AG10803 (cell line): ENCODE measurements at regions not wholly inside any gene's neighbourhood (a gene's known extent, or its start where the extent isn't known, plus 50 kb on each side); places are given as distances from the start of the nearest gene placed in this dataset.
"Not testable (repeated sequence)": the region's sequence is repeated elsewhere in the genome, so short reads cannot be mapped to it uniquely, and the experiment has no call there.

Experiments used
- DNase-seq: peaks from one replicate; pipeline ENCODE4 v3.0.0; 2010; ENCODE audit warnings: low read depth
- H3K4me3 ChIP-seq: 2 replicates; pipeline ENCODE4 v1.5.1; 2011; ENCODE audit warnings: mild to moderate bottlenecking, low read length, control low read depth
- TF ChIP-seq, protein P1 (sequence below): conservative IDR thresholded peaks from 2 replicates; pipeline ENCODE4 v1.5.1; 2011; ENCODE audit warnings: mild to moderate bottlenecking, low read length, control low read depth, inconsistent platforms

DNA sequence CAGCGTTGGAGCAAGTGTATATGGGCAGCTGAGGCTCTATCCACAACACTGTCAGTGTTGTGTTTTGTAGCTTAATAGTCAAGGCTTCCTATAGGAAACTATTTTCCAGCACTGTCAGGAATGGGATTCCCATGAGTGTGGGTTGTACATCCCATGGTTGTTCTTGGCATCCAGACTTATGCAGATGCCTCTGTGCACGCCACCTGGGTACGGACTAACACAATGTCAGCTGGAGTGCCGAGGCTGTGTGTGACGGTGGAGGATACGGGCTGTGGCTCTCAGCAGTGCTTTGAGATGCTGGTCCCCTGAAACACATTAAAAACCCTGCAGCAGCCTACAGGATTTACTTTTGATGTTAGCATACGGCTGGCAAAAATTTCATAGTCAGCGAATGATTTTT is 350.0 kb downstream of the ACTR3B start:
- DNase-seq, result no peak
- TF ChIP-seq, protein P1, sequence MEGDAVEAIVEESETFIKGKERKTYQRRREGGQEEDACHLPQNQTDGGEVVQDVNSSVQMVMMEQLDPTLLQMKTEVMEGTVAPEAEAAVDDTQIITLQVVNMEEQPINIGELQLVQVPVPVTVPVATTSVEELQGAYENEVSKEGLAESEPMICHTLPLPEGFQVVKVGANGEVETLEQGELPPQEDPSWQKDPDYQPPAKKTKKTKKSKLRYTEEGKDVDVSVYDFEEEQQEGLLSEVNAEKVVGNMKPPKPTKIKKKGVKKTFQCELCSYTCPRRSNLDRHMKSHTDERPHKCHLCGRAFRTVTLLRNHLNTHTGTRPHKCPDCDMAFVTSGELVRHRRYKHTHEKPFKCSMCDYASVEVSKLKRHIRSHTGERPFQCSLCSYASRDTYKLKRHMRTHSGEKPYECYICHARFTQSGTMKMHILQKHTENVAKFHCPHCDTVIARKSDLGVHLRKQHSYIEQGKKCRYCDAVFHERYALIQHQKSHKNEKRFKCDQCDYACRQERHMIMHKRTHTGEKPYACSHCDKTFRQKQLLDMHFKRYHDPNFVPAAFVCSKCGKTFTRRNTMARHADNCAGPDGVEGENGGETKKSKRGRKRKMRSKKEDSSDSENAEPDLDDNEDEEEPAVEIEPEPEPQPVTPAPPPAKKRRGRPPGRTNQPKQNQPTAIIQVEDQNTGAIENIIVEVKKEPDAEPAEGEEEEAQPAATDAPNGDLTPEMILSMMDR, result no peak

GRCh38 chr7:153110606-153111005 is 351.1 kb downstream of the ACTR3B start:
- H3K4me3 ChIP-seq, result no peak overlapping the region
- DNase-seq, result no peak
- TF ChIP-seq, protein P1, result no peak

More for the DNA sequence above, 350.0 kb downstream of the ACTR3B start:
- H3K4me3 ChIP-seq, result no peak overlapping the region

DNA sequence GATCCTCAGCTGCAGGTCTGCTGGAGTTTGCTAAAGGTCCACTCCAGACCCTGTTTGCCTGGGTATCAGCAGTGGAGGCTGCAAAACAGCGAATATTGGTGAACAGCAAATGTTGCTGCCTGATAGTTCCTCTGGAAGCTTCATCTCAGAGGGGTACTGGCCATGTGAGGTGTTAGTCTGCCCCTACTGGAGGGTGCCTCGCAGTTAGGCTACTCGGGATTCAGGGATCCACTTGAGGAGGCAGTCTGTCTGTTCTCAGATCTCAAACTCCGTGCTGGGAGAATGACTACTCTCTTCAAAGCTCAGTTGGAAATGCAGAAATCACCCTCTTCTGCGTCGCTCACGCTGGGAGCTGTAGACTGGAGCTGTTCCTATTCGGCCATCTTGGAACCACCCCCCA is 362.7 kb downstream of the ACTR3B start:
- not testable (repeated sequence) for H3K4me3 ChIP-seq, DNase-seq

DNA sequence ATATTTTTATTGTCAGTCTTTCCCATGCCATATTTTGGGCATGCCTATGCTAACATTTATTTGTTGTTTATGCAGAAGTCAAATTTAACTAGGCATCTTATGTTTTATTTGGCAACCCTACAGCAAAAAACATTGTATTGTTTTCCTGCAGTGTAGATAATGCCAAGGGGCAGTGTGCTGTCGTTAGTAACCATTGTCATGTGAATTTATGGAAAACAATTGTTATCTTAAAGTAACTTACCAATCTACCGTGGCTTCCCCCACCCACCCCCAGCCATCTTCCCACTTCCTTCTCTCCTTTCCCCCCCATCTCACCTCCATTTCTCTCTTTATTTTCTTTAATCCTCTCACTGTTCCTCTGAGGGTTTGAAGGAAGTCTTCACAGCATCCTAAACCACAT is 370.5 kb downstream of the ACTR3B start:
- no peak for DNase-seq
- TF ChIP-seq, protein P1, result no peak
- H3K4me3 ChIP-seq, result no peak overlapping the region

DNA sequence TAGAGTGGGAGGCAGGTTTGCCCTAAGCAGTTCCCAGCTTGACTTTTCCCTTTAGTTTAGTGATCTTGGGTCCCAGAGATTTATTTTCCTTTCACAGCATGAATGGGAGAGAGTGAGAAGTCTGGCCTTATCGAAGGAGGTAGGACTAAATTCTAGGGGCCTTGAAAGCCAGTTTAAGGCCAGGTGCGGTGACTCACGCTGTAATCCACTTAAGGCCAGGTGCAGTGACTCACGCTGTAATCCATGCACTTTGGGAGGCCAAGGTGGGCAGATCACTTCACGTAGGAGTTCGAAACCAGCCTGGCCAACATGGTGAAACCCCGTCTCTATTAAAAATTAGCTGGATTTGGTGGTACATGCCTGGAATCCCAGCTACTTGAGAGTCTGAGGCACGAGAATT is 392.2 kb downstream of the ACTR3B start:
- DNase-seq, result no peak
- no peak overlapping the region for H3K4me3 ChIP-seq
- TF ChIP-seq, protein P1, result no peak

GRCh38 chr7:153152801-153153422 is 393.4 kb downstream of the ACTR3B start:
- no peak for DNase-seq
- TF ChIP-seq, protein P1, result no peak
- H3K4me3 ChIP-seq, result no peak overlapping the region

DNA sequence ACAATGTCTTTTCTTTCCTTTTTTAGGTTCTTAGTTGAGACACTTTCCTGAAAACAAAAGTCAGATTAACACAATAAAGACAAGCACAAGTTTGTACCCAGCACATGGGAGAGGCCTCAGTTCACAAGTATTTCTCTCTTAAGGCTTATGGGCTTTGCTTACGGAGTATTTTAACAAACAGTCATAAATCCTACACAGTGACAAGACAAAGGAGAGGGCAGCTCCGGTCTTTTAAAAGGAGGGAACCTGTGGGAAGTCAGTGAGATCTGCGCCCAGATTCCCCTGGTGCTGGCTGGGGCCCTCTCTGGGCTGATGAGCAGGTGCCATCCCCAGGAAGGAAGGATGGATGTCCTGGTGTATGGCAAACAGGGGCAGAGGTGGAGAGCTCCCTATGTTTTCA is 398.6 kb downstream of the ACTR3B start:
- DNase-seq, result no peak
- TF ChIP-seq, protein P1, result no peak
- H3K4me3 ChIP-seq, result no peak overlapping the region

- no peak for DNase-seq
- TF ChIP-seq, protein P1, result no peak
- no peak overlapping the region for H3K4me3 ChIP-seq
Observed at GRCh38 chr7:153170287-153170686, 410.7 kb downstream of the ACTR3B start.
